ENCODE measurements at regions not wholly inside any gene's neighbourhood (a gene's known extent, or its start where the extent isn't known, plus 50 kb on each side); places are given as distances from the start of the nearest gene placed in this dataset.
A peak's percentile ranks its signal among the peaks of the same experiment; 100 is the strongest.

DNA sequence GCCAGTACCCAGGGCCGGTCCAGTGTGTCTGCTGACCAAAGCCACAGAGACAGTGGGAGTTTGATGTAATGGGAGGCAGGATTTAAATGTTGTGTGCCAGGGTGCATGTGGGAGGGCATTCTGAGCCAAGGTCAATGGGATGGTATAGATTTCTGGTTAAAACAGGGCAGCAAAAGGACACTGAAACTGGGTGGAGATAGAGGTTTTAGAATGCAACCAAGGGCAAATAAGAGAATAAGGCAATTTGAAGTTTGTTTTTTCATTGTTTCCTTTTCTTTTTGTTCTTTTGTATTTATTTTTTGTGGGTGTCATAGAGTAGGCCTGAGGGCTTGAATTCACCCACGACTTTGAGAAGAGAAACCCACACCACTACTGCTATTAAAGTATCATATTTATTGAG, 65.5 kb upstream of the CLINT1 start:
- no peak for DNase-seq

GRCh38 chr5:157923765-157924164, 64.8 kb upstream of the CLINT1 start:
- DNase-seq, result no peak

- DNase-seq, result no peak
These were observed 63.1 kb upstream of the CLINT1 start for GRCh38 chr5:157922026-157922425.

- DNase-seq, result no peak
These were observed 61.9 kb upstream of the CLINT1 start for GRCh38 chr5:157920828-157921170.

DNA sequence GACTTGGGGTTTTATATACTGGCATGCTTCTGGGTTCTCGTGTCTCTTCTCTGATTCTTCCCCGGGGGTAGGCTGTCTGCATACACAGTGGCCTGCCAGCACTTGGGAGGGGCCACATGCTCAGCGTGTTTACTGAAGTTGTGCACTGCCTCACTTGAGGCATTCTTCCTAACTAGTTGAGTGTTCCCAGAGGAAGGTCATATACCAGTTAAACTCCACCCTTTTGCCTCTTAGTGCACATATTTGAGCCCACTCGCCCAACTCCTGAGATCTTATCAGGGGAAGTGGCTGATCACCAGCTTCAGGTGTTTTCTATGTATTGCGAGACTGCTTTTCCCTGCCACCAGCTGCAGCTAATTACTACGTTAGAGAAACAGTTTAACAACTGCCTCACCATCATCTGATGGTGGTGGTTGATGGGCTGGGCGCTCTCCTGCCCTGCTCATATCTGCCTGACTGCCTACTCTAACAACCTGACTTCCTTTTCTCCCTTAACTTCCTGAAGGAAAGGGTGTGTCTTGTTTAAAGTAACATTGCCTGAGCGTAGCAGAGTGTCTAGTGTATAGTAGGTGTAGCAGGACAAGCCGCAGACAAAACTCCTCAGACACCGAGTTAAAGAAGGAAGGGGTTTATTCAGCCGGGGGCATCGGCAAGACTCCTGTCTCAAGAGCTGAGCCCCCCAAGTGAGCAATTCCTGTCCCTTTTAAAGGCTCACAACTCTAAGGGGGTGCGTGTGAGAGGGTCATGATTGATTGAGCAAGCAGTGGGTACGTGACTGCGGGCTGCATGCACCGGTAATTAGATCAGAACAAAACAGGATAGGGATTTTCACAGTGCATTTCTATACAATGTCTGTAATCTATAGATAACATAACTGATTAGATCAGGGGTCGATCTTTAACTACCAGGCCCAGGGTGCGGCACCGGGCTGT, 60.1 kb upstream of the CLINT1 start:
- no peak for DNase-seq

- no peak for DNase-seq
These were observed 59.2 kb upstream of the CLINT1 start for GRCh38 chr5:157917899-157918809.

GRCh38 chr5:157917491-157917890, 58.5 kb upstream of the CLINT1 start:
- no peak for DNase-seq

DNA sequence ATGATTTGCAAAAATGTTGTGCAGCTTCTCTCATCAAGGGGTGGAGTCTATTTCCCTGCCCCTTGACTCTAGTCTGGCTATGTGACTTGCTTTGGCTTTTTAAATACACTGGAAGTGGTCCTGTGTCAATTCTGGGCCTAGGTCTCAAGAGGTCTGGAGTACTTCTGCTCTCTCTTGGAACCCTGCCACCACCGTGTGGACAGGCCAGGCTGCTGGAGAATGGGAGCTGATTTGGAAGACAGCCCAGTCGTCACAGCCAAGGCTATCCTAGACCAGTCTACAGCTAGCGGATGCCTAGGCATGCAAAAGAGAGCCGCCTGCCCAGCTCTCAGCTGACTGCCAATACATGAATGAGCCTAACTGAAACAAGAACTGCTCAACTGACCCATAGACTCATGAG, 56.7 kb upstream of the CLINT1 start:
- peak; percentile 11 for DNase-seq

GRCh38 chr5:157914151-157914788, 55.3 kb upstream of the CLINT1 start:
- no peak for DNase-seq

GRCh38 chr5:157913575-157913974, 54.6 kb upstream of the CLINT1 start:
- no peak for DNase-seq

GRCh38 chr5:157912621-157913325, 53.8 kb upstream of the CLINT1 start:
- DNase-seq, result peak; percentile 47

DNA sequence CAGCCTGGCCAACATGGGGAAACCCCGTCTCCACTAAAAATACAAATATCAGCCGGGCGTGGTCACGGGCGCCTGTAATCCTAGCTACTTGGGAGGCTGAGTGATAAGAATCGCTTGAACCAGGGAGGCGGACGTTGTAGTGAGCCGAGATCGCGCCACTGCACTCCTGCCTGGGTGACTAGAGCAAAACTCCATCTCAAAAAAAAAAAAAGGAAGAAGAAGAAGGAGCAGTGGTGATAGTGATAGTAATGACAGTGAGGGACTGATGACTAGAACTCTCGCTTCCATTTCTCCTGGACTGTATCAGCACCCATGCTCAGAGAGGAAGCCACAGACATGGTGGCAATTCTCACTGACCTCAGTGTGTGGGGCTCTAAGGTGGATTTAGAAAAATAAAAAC, 52.6 kb upstream of the CLINT1 start:
- DNase-seq, result no peak
